K562 (cell line): ENCODE measurements at regions not wholly inside any gene's neighbourhood (a gene's known extent, or its start where the extent isn't known, plus 50 kb on each side); places are given as distances from the start of the nearest gene placed in this dataset.
A peak's percentile ranks its signal among the peaks of the same experiment; 100 is the strongest.

Experiments
- BDP1 ChIP-seq: IDR thresholded peaks from 3 replicates; pipeline ENCODE4 v1.6.1; 2011; ENCODE audit not compliant: insufficient read length, insufficient read depth
- CBX8 ChIP-seq: fragments of 200-600 bp; sonication (generic); IDR thresholded peaks from 2 replicates; pipeline ENCODE4 v1.6.1; 2012; ENCODE audit warnings: borderline replicate concordance, mixed run types, low read depth, mild to moderate bottlenecking, moderate library complexity, mixed read lengths, low read length, control low read depth, inconsistent platforms; ENCODE audit not compliant: poor library complexity, severe bottlenecking; ENCODE audit errors: extremely low read depth
- CHCHD3 ChIP-seq: fragments of 250-450 bp; sonication (Bioruptor Pico); IDR thresholded peaks from 2 replicates; pipeline ENCODE4 v2.1.2; 2022; ENCODE audit warnings: mild to moderate bottlenecking
- DMBX1 ChIP-seq: fragments of 250-450 bp; sonication (Bioruptor Pico); IDR thresholded peaks from 2 replicates; pipeline ENCODE4 v1.8.0; 2022; ENCODE audit warnings: inconsistent platforms, mild to moderate bottlenecking, moderate library complexity, borderline replicate concordance
- EHMT2 ChIP-seq: fragments of 450-650 bp; IDR thresholded peaks from 2 replicates; pipeline ENCODE4 v1.6.1; 2018; ENCODE audit warnings: antibody characterized with exemption
- EWSR1 ChIP-seq: fragments of 450-650 bp; IDR thresholded peaks from 2 replicates; pipeline ENCODE4 v1.6.1; 2018; ENCODE audit warnings: borderline replicate concordance, mild to moderate bottlenecking, low read depth, moderate library complexity; ENCODE audit not compliant: partially characterized antibody
- HCFC1 ChIP-seq: IDR thresholded peaks from 2 replicates; pipeline ENCODE4 v1.6.1; 2012; ENCODE audit warnings: low read depth, low read length, improper control_type of control experiment
- HNRNPK ChIP-seq: fragments of 200-400 bp; formaldehyde crosslinking; IDR thresholded peaks from one replicate; pipeline ENCODE4 v1.6.1; 2018; ENCODE audit warnings: mild to moderate bottlenecking, low read depth, low read length; ENCODE audit not compliant: poor library complexity, severe bottlenecking
- HNRNPLL ChIP-seq: fragments of 200-400 bp; formaldehyde crosslinking; IDR thresholded peaks from 2 replicates; pipeline ENCODE4 v1.6.1; 2017; ENCODE audit warnings: low read length, low read depth, mild to moderate bottlenecking; ENCODE audit not compliant: poor library complexity, severe bottlenecking
- LCOR ChIP-seq: sonication (generic); formaldehyde crosslinking; IDR thresholded peaks from 2 replicates; pipeline ENCODE4 v1.8.0; 2022; ENCODE audit warnings: mild to moderate bottlenecking, missing genetic modification reagents
- MAZ ChIP-seq, 2 experiments: fragments of 450-650 bp in 1 of 2; sonication (generic) in 1 of 2; formaldehyde crosslinking; IDR thresholded peaks in 1 of 2; conservative IDR thresholded peaks in 1 of 2; 2 replicates each; pipeline versions ENCODE4 v1.4.0 to v1.5.0; 2020; ENCODE audit warnings: mild to moderate bottlenecking in 1 of 2, missing genetic modification reagents in 1 of 2
- MNT ChIP-seq, 2 experiments: fragments of 450-650 bp; conservative IDR thresholded peaks; 2 replicates each; pipeline ENCODE4 v1.6.1; 2017; ENCODE audit warnings: mild to moderate bottlenecking in 2 of 2, moderate library complexity in 2 of 2
- NKRF ChIP-seq: fragments of 450-650 bp; IDR thresholded peaks from 2 replicates; pipeline ENCODE4 v1.6.1; 2016; ENCODE audit warnings: borderline replicate concordance
- SUPT5H ChIP-seq: fragments of 450-650 bp; IDR thresholded peaks from 2 replicates; pipeline ENCODE4 v1.6.1; 2016
- TFAM ChIP-seq: fragments of 250-450 bp; sonication (Bioruptor Pico); conservative IDR thresholded peaks from 2 replicates; pipeline ENCODE4 v1.5.0; 2021; ENCODE audit warnings: mild to moderate bottlenecking, moderate library complexity
- ZNF41 ChIP-seq: fragments of 250-450 bp; sonication (Bioruptor Pico); conservative IDR thresholded peaks from 2 replicates; pipeline ENCODE4 v1.4.0; 2020; ENCODE audit warnings: mild to moderate bottlenecking
- ZNF444 ChIP-seq: fragments of 250-450 bp; sonication (Bioruptor Pico); IDR thresholded peaks from 2 replicates; pipeline ENCODE4 v1.4.0; 2020; ENCODE audit warnings: mild to moderate bottlenecking, moderate library complexity
- ZNF57 ChIP-seq: fragments of 450-650 bp; formaldehyde crosslinking; IDR thresholded peaks from 2 replicates; pipeline ENCODE4 v1.4.0; 2020; ENCODE audit warnings: mild to moderate bottlenecking, moderate library complexity
- TF ChIP-seq, protein P1 (sequence below): fragments of 250-450 bp; sonication (Bioruptor Pico); IDR thresholded peaks from 2 replicates; pipeline ENCODE4 v1.8.0; 2022; ENCODE audit warnings: inconsistent platforms
- TF ChIP-seq, protein P2 (sequence below): sonication (generic); formaldehyde crosslinking; IDR thresholded peaks from 2 replicates; pipeline ENCODE4 v1.8.0; 2023; ENCODE audit warnings: mild to moderate bottlenecking, missing genetic modification reagents

DNA sequence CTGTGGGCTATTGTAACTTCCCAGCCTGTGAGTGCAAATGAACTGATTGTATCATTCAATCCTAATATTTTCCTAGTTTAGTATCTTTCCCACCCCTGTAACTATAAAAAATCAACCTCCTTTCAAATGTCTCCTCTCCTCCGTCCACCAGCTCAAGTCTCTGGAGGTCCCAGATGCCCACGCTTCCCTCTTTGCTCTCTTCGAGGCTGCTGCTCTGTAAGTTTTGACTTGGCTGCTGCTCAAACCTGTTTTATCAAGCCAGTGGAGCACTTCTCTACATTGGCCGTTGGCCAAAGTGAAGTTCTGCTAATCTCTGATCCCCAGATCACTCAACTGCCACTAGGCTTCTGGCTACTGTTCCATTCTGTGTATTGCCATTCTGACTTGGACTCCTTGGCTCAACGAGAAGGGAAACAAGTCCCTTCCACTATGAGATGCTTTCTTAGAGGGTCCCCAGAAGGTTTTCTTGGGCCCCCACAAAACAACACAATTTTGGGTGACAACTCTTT is 60.7 kb upstream of the RAPGEF2 start (continued):
- TF ChIP-seq ZNF57 (CRISPR knock-in tag) (no peak), LCOR (CRISPR knock-in tag) (no peak), EHMT2 (peak; percentile 95), NKRF (no peak), ZNF444 (no peak), CBX8 (no peak), ZNF41 (no peak), SUPT5H (peak; percentile 63; the same call in 1 of the 2 replicates), DMBX1 (CRISPR knock-in tag) (peak; percentile 55; the same call in 1 of the 2 replicates), MAZ (CRISPR knock-in tag; conservative IDR thresholded peaks at IDR 0.05 in 1 of 2, IDR thresholded peaks at IDR 0.05 in 1 of 2) (peak in 1 of 2 experiments; percentile 75; a peak in 2 of 4 replicates), HCFC1 (no peak), MNT (conservative IDR thresholded peaks at IDR 0.05) (peak in 1 of 2 experiments; percentile 55; a peak in 2 of 4 replicates), HNRNPLL (no peak), CHCHD3 (CRISPR knock-in tag) (no peak), TFAM (no peak), HNRNPK (no peak), BDP1 (no peak), EWSR1 (no peak)
- TF ChIP-seq, protein P1, sequence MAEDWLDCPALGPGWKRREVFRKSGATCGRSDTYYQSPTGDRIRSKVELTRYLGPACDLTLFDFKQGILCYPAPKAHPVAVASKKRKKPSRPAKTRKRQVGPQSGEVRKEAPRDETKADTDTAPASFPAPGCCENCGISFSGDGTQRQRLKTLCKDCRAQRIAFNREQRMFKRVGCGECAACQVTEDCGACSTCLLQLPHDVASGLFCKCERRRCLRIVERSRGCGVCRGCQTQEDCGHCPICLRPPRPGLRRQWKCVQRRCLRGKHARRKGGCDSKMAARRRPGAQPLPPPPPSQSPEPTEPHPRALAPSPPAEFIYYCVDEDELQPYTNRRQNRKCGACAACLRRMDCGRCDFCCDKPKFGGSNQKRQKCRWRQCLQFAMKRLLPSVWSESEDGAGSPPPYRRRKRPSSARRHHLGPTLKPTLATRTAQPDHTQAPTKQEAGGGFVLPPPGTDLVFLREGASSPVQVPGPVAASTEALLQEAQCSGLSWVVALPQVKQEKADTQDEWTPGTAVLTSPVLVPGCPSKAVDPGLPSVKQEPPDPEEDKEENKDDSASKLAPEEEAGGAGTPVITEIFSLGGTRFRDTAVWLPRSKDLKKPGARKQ (CRISPR knock-in tag): no peak
- TF ChIP-seq, protein P2, sequence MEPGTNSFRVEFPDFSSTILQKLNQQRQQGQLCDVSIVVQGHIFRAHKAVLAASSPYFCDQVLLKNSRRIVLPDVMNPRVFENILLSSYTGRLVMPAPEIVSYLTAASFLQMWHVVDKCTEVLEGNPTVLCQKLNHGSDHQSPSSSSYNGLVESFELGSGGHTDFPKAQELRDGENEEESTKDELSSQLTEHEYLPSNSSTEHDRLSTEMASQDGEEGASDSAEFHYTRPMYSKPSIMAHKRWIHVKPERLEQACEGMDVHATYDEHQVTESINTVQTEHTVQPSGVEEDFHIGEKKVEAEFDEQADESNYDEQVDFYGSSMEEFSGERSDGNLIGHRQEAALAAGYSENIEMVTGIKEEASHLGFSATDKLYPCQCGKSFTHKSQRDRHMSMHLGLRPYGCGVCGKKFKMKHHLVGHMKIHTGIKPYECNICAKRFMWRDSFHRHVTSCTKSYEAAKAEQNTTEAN: no peak
